Loucy (cell line): ENCODE measurements at regions not wholly inside any gene's neighbourhood (a gene's known extent, or its start where the extent isn't known, plus 50 kb on each side); places are given as distances from the start of the nearest gene placed in this dataset.

Source experiments
- H2AFZ ChIP-seq: fragments of 200-600 bp; sonication (generic); 2 replicates; pipeline ENCODE4 v1.6.0; 2016; ENCODE audit warnings: antibody characterized with exemption, mild to moderate bottlenecking, low read length, moderate library complexity
- H3F3A ChIP-seq: fragments of 200-600 bp; 2 replicates; pipeline ENCODE4 v1.6.0; 2016; ENCODE audit warnings: antibody characterized with exemption, low read depth, mild to moderate bottlenecking
- H3K27me3 ChIP-seq: fragments of 200-600 bp; sonication (generic); 2 replicates; pipeline ENCODE4 v1.6.1; 2014; ENCODE audit warnings: low read length, mild to moderate bottlenecking; ENCODE audit not compliant: insufficient read depth, poor library complexity, severe bottlenecking
- H3K36me3 ChIP-seq: fragments of 200-600 bp; sonication (generic); 2 replicates; pipeline ENCODE4 v1.6.1; 2016; ENCODE audit warnings: low read length; ENCODE audit not compliant: insufficient read depth
- H3K4me1 ChIP-seq: fragments of 200-600 bp; sonication (generic); 2 replicates; pipeline ENCODE4 v1.5.1; 2014; ENCODE audit warnings: low read length, mild to moderate bottlenecking; ENCODE audit not compliant: insufficient read depth, poor library complexity, severe bottlenecking
- H3K4me2 ChIP-seq: fragments of 200-600 bp; sonication (generic); 2 replicates; pipeline ENCODE4 v1.6.0; 2014; ENCODE audit warnings: antibody characterized with exemption, low read length, low read depth, mild to moderate bottlenecking; ENCODE audit not compliant: poor library complexity, severe bottlenecking
- H3K4me3 ChIP-seq: fragments of 200-600 bp; sonication (generic); 2 replicates; pipeline ENCODE4 v1.5.1; 2014; ENCODE audit warnings: low read length, mild to moderate bottlenecking, mixed read lengths; ENCODE audit not compliant: poor library complexity, severe bottlenecking
- H3K79me2 ChIP-seq: fragments of 200-600 bp; sonication (generic); 2 replicates; pipeline ENCODE4 v1.6.1; 2014; ENCODE audit warnings: low read length; ENCODE audit not compliant: insufficient read depth
- H3K9ac ChIP-seq: fragments of 200-600 bp; sonication (generic); 2 replicates; pipeline ENCODE4 v1.6.0; 2014; ENCODE audit warnings: mild to moderate bottlenecking, low read depth, low read length, moderate library complexity; ENCODE audit not compliant: poor library complexity, severe bottlenecking
- H3K9me2 ChIP-seq: fragments of 200-600 bp; sonication (generic); replicated peaks from 2 replicates; pipeline ENCODE4 v1.6.1; 2016; ENCODE audit warnings: low read depth, low read length, mixed read lengths
- H3K9me3 ChIP-seq: fragments of 200-600 bp; sonication (generic); 2 replicates; pipeline ENCODE4 v1.6.1; 2014; ENCODE audit warnings: mild to moderate bottlenecking, antibody characterized with exemption, low read length, low read depth; ENCODE audit not compliant: insufficient read depth
- H4K20me1 ChIP-seq: fragments of 200-600 bp; sonication (generic); 2 replicates; pipeline ENCODE4 v1.6.0; 2014; ENCODE audit warnings: antibody characterized with exemption, low read length, mild to moderate bottlenecking; ENCODE audit not compliant: insufficient read depth, poor library complexity, severe bottlenecking
- CTCF ChIP-seq: fragments of 200-600 bp; sonication (generic); conservative IDR thresholded peaks from 2 replicates; pipeline ENCODE4 v1.5.1; 2014; ENCODE audit warnings: mild to moderate bottlenecking, antibody characterized with exemption, low read length
- EZH2phosphoT487 ChIP-seq: fragments of 200-600 bp; IDR thresholded peaks from 2 replicates; pipeline ENCODE4 v1.6.1; 2018; ENCODE audit warnings: antibody characterized with exemption, mild to moderate bottlenecking, moderate library complexity, borderline replicate concordance

GRCh38 chr10:4622384-4622783 lies 203.6 kb upstream of the AKR1E2 start:
- no peak overlapping the region for H3K9ac ChIP-seq
- H2AFZ ChIP-seq, result no peak overlapping the region
- H3K9me3 ChIP-seq, result no peaks in the 10 kb centered on the region
- H3K4me3 ChIP-seq, result no peak overlapping the region
- H3K9me2 ChIP-seq, result no peaks in the 10 kb centered on the region
- no peak overlapping the region for H3K4me2 ChIP-seq
- no peaks in the 10 kb centered on the region for H3F3A ChIP-seq
- no peaks in the 10 kb centered on the region for H4K20me1 ChIP-seq
- H3K27me3 ChIP-seq, result no peaks in the 10 kb centered on the region
- no peaks in the 10 kb centered on the region for H3K4me1 ChIP-seq
- no peak for TF ChIP-seq EZH2phosphoT487
- TF ChIP-seq CTCF, result no peak
- no peaks in the 10 kb centered on the region for H3K79me2 ChIP-seq
- no peaks in the 10 kb centered on the region for H3K36me3 ChIP-seq

- TF ChIP-seq CTCF, result no peak
- no peak for TF ChIP-seq EZH2phosphoT487
- H3K9ac ChIP-seq, result no peak overlapping the region
- no peaks in the 10 kb centered on the region for H3K79me2 ChIP-seq
These were observed 208.4 kb upstream of the AKR1E2 start for GRCh38 chr10:4617589-4617988.

GRCh38 chr10:4615042-4615441 lies 211.0 kb upstream of the AKR1E2 start:
- Histone ChIP-seq H3K36me3 (no peaks in the 10 kb centered on the region), H3K79me2 (no peaks in the 10 kb centered on the region), H3F3A (no peaks in the 10 kb centered on the region), H3K27me3 (no peaks in the 10 kb centered on the region), H3K4me2 (no peak overlapping the region), H3K4me3 (no peak overlapping the region), H2AFZ (no peak overlapping the region), H3K9me2 (no peaks in the 10 kb centered on the region), H3K4me1 (no peaks in the 10 kb centered on the region), H4K20me1 (no peaks in the 10 kb centered on the region), H3K9ac (no peak overlapping the region), H3K9me3 (0 out of 2 replicates have a peak, but pooled peaks cover 4% of the 10 kb centered on the region)
- TF ChIP-seq EZH2phosphoT487 (no peak), CTCF (no peak)

More at GRCh38 chr10:4617589-4617988, 208.4 kb upstream of the AKR1E2 start:
- no peaks in the 10 kb centered on the region for H4K20me1 ChIP-seq
- H3K36me3 ChIP-seq, result no peaks in the 10 kb centered on the region
- H3F3A ChIP-seq, result no peaks in the 10 kb centered on the region
- no peak overlapping the region for H3K4me3 ChIP-seq
- 0 out of 2 replicates have a peak, but pooled peaks cover 4% of the 10 kb centered on the region for H3K9me3 ChIP-seq
- no peaks in the 10 kb centered on the region for H3K4me1 ChIP-seq
- no peak overlapping the region for H3K4me2 ChIP-seq
- H3K9me2 ChIP-seq, result no peaks in the 10 kb centered on the region
- no peaks in the 10 kb centered on the region for H3K27me3 ChIP-seq
- no peak overlapping the region for H2AFZ ChIP-seq
